Activated CD4-positive, alpha-beta T cell treated with anti-CD3 and anti-CD28 coated beads for 36 hours (primary cell): ENCODE measurements at regions not wholly inside any gene's neighbourhood (a gene's known extent, or its start where the extent isn't known, plus 50 kb on each side); places are given as distances from the start of the nearest gene placed in this dataset.

Experiments used
- ATAC-seq: fragments of 200-7000 bp; cut with Tn5 transposase; one replicate; pipeline ENCODE4 v1.10.0; 2021; ENCODE audit warnings: mild to moderate bottlenecking, moderate library complexity
- CTCF ChIA-PET: fragments of 350-600 bp; sonication (Branson Sonifier 250); formaldehyde crosslinking; loops from one replicate; lab custom pipeline; 2021; ENCODE audit warnings: antibody characterized with exemption; lab: Charles Lee
- POLR2A ChIA-PET: fragments of 350-600 bp; sonication (Branson Sonifier 250); formaldehyde crosslinking; loops from one replicate; lab custom pipeline; 2021; ENCODE audit warnings: antibody characterized with exemption, inconsistent platforms; lab: Charles Lee
- DNase-seq: peaks from one replicate; pipeline ENCODE4 v3.0.0-alpha.2; 2020
- H3K27ac Mint-ChIP-seq: one replicate; pipeline ENCODE4 v1.8.0; 2021; ENCODE audit warnings: mixed read lengths
- H3K27me3 Mint-ChIP-seq: one replicate; pipeline ENCODE4 v1.8.0; 2021; ENCODE audit warnings: mixed read lengths
- H3K36me3 Mint-ChIP-seq: one replicate; pipeline ENCODE4 v1.8.0; 2021; ENCODE audit warnings: low read depth, mixed read lengths
- H3K4me1 Mint-ChIP-seq: one replicate; pipeline ENCODE4 v1.8.0; 2021; ENCODE audit warnings: mixed read lengths
- H3K4me3 Mint-ChIP-seq: one replicate; pipeline ENCODE4 v1.8.0; 2021; ENCODE audit warnings: mild to moderate bottlenecking, moderate library complexity, mixed read lengths
- H3K9me3 Mint-ChIP-seq: one replicate; pipeline ENCODE4 v1.8.0; 2021; ENCODE audit warnings: low read depth, mixed read lengths
- intact Hi-C, 2 experiments: fragments of 100-400 bp; cut with DNase I in 1 of 2; cut with micrococcal nuclease in 1 of 2; formaldehyde crosslinking; loops; one replicate each; pipeline versions ENCODE4 v1.14.2 to v1.15.1; 2022 to 2024; cut with DNase I, micrococcal nuclease

GRCh38 chr9:17017931-17018491 lies 116.8 kb upstream of the CNTLN start:
- ATAC-seq (no peak), DNase-seq (no peak)
- CTCF ChIA-PET: no interaction called here
- intact Hi-C loops: no loop called here
- Mint-ChIP-seq H3K4me1 (no peaks in the 10 kb centered on the region), H3K27ac (no peak overlapping the region), H3K9me3 (peaks cover 2% of the 10 kb centered on the region), H3K36me3 (no peaks in the 10 kb centered on the region), H3K27me3 (no peaks in the 10 kb centered on the region), H3K4me3 (no peak overlapping the region)
- POLR2A ChIA-PET: interaction anchor here (0.6 kb wide), 1 partner anchor 418 kb away, joined by 5 read pairs; no protein-coding TSS in a partner anchor

GRCh38 chr9:17013891-17014290 lies 120.9 kb upstream of the CNTLN start:
- DNase-seq (no peak), ATAC-seq (no peak)
- H3K27ac Mint-ChIP-seq: no peak overlapping the region
- no peaks in the 10 kb centered on the region for H3K36me3 Mint-ChIP-seq
- intact Hi-C loops: no loop called here
- ChIA-PET POLR2A (interaction anchor here (0.6 kb wide), 2 partner anchors 115 to 155 kb away, joined by 3 read pairs; no protein-coding TSS in a partner anchor), CTCF (no interaction called here)
- H3K4me1 Mint-ChIP-seq: no peaks in the 10 kb centered on the region
- no peaks in the 10 kb centered on the region for H3K9me3 Mint-ChIP-seq
- no peak overlapping the region for H3K4me3 Mint-ChIP-seq
- no peaks in the 10 kb centered on the region for H3K27me3 Mint-ChIP-seq

GRCh38 chr9:17013010-17013409 lies 121.8 kb upstream of the CNTLN start:
- Mint-ChIP-seq H3K27ac (no peak overlapping the region), H3K36me3 (no peaks in the 10 kb centered on the region), H3K9me3 (no peaks in the 10 kb centered on the region), H3K27me3 (no peaks in the 10 kb centered on the region), H3K4me1 (no peaks in the 10 kb centered on the region), H3K4me3 (no peak overlapping the region)
- intact Hi-C loops: no loop called here
- POLR2A ChIA-PET: no interaction called here
- ATAC-seq (no peak), DNase-seq (no peak)
- CTCF ChIA-PET: no interaction called here

- DNase-seq (no peak), ATAC-seq (no peak)
- Mint-ChIP-seq H3K4me3 (no peak overlapping the region), H3K9me3 (no peaks in the 10 kb centered on the region), H3K4me1 (no peaks in the 10 kb centered on the region), H3K27me3 (no peaks in the 10 kb centered on the region), H3K27ac (no peak overlapping the region), H3K36me3 (no peaks in the 10 kb centered on the region)
- CTCF ChIA-PET: no interaction called here
- POLR2A ChIA-PET: no interaction called here
- intact Hi-C loops: no loop called here
Measured at GRCh38 chr9:17011880-17012279, 123.0 kb upstream of the CNTLN start.

- Mint-ChIP-seq H3K4me3 (no peak overlapping the region), H3K9me3 (no peaks in the 10 kb centered on the region), H3K27me3 (no peaks in the 10 kb centered on the region), H3K4me1 (no peaks in the 10 kb centered on the region), H3K36me3 (no peaks in the 10 kb centered on the region), H3K27ac (no peak overlapping the region)
- ChIA-PET CTCF (no interaction called here), POLR2A (no interaction called here)
- intact Hi-C loops: no loop called here
- DNase-seq (no peak), ATAC-seq (no peak)
Measured at GRCh38 chr9:17009071-17009470, 125.8 kb upstream of the CNTLN start.

GRCh38 chr9:17005056-17005823 lies 129.6 kb upstream of the CNTLN start:
- H3K36me3 Mint-ChIP-seq: no peaks in the 10 kb centered on the region
- ChIA-PET POLR2A (no interaction called here), CTCF (no interaction called here)
- H3K27me3 Mint-ChIP-seq: no peaks in the 10 kb centered on the region
- intact Hi-C loops: no loop called here
- H3K27ac Mint-ChIP-seq: no peak overlapping the region
- no peaks in the 10 kb centered on the region for H3K9me3 Mint-ChIP-seq
- H3K4me1 Mint-ChIP-seq: no peaks in the 10 kb centered on the region
- no peak overlapping the region for H3K4me3 Mint-ChIP-seq
- no peak for ATAC-seq
- no peak for DNase-seq

- no peak for DNase-seq
- Mint-ChIP-seq H3K27me3 (no peaks in the 10 kb centered on the region), H3K27ac (no peak overlapping the region), H3K36me3 (no peaks in the 10 kb centered on the region), H3K4me3 (no peak overlapping the region), H3K4me1 (no peaks in the 10 kb centered on the region), H3K9me3 (no peaks in the 10 kb centered on the region)
- intact Hi-C loops: no loop called here
- ChIA-PET POLR2A (no interaction called here), CTCF (no interaction called here)
- ATAC-seq: no peak
Measured at GRCh38 chr9:17004500-17004899, 130.3 kb upstream of the CNTLN start.

GRCh38 chr9:17003576-17004240 lies 131.1 kb upstream of the CNTLN start:
- Mint-ChIP-seq H3K4me3 (no peak overlapping the region), H3K9me3 (no peaks in the 10 kb centered on the region), H3K27me3 (no peaks in the 10 kb centered on the region), H3K27ac (no peak overlapping the region), H3K4me1 (no peaks in the 10 kb centered on the region), H3K36me3 (no peaks in the 10 kb centered on the region)
- ATAC-seq: no peak
- intact Hi-C loops: no loop called here
- no peak for DNase-seq
- POLR2A ChIA-PET: no interaction called here
- CTCF ChIA-PET: no interaction called here

GRCh38 chr9:16996901-16997491 lies 126.5 kb upstream of the BNC2 start:
- POLR2A ChIA-PET: no interaction called here

GRCh38 chr9:16992138-16992537 lies 121.7 kb upstream of the BNC2 start:
- H3K9me3 Mint-ChIP-seq: peaks cover 16% of the 10 kb centered on the region
- H3K27ac Mint-ChIP-seq: no peak overlapping the region
- H3K36me3 Mint-ChIP-seq: peaks cover 2% of the 10 kb centered on the region
- H3K4me3 Mint-ChIP-seq: no peak overlapping the region
- POLR2A ChIA-PET: no interaction called here
- ATAC-seq (no peak), DNase-seq (no peak)
- intact Hi-C loops: no loop called here
- CTCF ChIA-PET: no interaction called here
- H3K27me3 Mint-ChIP-seq: no peaks in the 10 kb centered on the region
- H3K4me1 Mint-ChIP-seq: no peaks in the 10 kb centered on the region

More at GRCh38 chr9:16996901-16997491, 126.5 kb upstream of the BNC2 start:
- no peak for DNase-seq
- H3K9me3 Mint-ChIP-seq: peaks cover 18% of the 10 kb centered on the region
- CTCF ChIA-PET: no interaction called here
- no peaks in the 10 kb centered on the region for H3K4me1 Mint-ChIP-seq
- H3K36me3 Mint-ChIP-seq: peaks cover 2% of the 10 kb centered on the region
- no peak for ATAC-seq
- H3K27ac Mint-ChIP-seq: no peak overlapping the region
- intact Hi-C loops: no loop called here
- H3K4me3 Mint-ChIP-seq: no peak overlapping the region
- H3K27me3 Mint-ChIP-seq: no peaks in the 10 kb centered on the region

- intact Hi-C loops: no loop called here
- POLR2A ChIA-PET: no interaction called here
- Mint-ChIP-seq H3K27me3 (no peaks in the 10 kb centered on the region), H3K4me1 (no peaks in the 10 kb centered on the region), H3K36me3 (no peaks in the 10 kb centered on the region), H3K4me3 (no peak overlapping the region), H3K9me3 (no peaks in the 10 kb centered on the region), H3K27ac (no peak overlapping the region)
- CTCF ChIA-PET: no interaction called here
- DNase-seq (no peak), ATAC-seq (no peak)
Measured at GRCh38 chr9:16987026-16987425, 116.6 kb upstream of the BNC2 start.

GRCh38 chr9:16986556-16986955 lies 116.1 kb upstream of the BNC2 start:
- Mint-ChIP-seq H3K9me3 (no peaks in the 10 kb centered on the region), H3K36me3 (no peaks in the 10 kb centered on the region), H3K4me3 (no peak overlapping the region), H3K27ac (no peak overlapping the region), H3K27me3 (no peaks in the 10 kb centered on the region), H3K4me1 (no peaks in the 10 kb centered on the region)
- DNase-seq: no peak
- POLR2A ChIA-PET: no interaction called here
- CTCF ChIA-PET: no interaction called here
- no peak for ATAC-seq
- intact Hi-C loops: no loop called here
